Astrocyte (in vitro differentiated cells and primary cell): ENCODE measurements at regions not wholly inside any gene's neighbourhood (a gene's known extent, or its start where the extent isn't known, plus 50 kb on each side); places are given as distances from the start of the nearest gene placed in this dataset.

Source experiments
- EZH2 ChIP-seq: IDR thresholded peaks from 2 replicates; pipeline ENCODE4 v1.6.1; 2012; ENCODE audit warnings: mild to moderate bottlenecking, low read length, inconsistent platforms; ENCODE audit not compliant: insufficient read depth
- TF ChIP-seq, protein P1 (sequence below): IDR thresholded peaks from 2 replicates; pipeline ENCODE4 v1.5.1; 2011; ENCODE audit warnings: low read depth, mild to moderate bottlenecking, inconsistent platforms, low read length, moderate library complexity; ENCODE audit not compliant: insufficient read depth

DNA sequence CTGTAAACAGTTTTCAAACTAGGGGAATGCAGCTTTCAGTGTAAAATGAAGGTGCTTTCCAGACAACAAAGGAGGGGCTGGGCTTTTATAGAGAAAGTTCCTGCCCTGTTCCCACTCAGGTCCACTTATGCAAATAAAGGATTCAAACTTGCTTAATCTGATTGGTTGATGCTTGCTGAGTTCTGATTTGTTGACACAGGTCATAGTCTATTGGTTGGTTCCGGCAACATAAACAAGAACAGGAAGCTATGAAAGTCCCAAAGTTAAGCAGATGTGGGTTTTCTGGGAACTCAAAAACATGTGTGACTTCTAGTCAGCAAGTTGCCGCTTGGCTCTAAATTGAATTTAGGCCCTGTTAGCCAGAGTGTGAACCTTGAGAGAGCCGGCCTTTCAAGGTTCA is 194.2 kb upstream of the SVIL start:
- TF ChIP-seq, protein P1, sequence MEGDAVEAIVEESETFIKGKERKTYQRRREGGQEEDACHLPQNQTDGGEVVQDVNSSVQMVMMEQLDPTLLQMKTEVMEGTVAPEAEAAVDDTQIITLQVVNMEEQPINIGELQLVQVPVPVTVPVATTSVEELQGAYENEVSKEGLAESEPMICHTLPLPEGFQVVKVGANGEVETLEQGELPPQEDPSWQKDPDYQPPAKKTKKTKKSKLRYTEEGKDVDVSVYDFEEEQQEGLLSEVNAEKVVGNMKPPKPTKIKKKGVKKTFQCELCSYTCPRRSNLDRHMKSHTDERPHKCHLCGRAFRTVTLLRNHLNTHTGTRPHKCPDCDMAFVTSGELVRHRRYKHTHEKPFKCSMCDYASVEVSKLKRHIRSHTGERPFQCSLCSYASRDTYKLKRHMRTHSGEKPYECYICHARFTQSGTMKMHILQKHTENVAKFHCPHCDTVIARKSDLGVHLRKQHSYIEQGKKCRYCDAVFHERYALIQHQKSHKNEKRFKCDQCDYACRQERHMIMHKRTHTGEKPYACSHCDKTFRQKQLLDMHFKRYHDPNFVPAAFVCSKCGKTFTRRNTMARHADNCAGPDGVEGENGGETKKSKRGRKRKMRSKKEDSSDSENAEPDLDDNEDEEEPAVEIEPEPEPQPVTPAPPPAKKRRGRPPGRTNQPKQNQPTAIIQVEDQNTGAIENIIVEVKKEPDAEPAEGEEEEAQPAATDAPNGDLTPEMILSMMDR = no peak
- no peak for TF ChIP-seq EZH2
